CD4-positive, CD25-positive, alpha-beta regulatory T cell (primary cell): ENCODE measurements at regions not wholly inside any gene's neighbourhood (a gene's known extent, or its start where the extent isn't known, plus 50 kb on each side); places are given as distances from the start of the nearest gene placed in this dataset.

Experiments
- ATAC-seq, 2 donors: fragments of 150-1000 bp; cut with Tn5 transposase; one replicate each; pipeline ENCODE4 v1.10.0; 2021; ENCODE audit warnings: low read depth in 2 of 2, moderate number of reproducible peaks in 2 of 2, moderate library complexity in 1 of 2
- DNase-seq, 3 donors: peaks; one replicate each; pipeline versions ENCODE4 v3.0.0 to v3.0.0-alpha.2; 2012 to 2022; ENCODE audit warnings: mixed read lengths in 1 of 3
- H3K27ac ChIP-seq: one replicate; pipeline ENCODE4 v1.7.0; 2013; ENCODE audit warnings: mild to moderate bottlenecking, low read length; ENCODE audit not compliant: insufficient read depth, poor library complexity, severe bottlenecking
- H3K27me3 ChIP-seq: one replicate; pipeline ENCODE4 v1.7.0; 2013; ENCODE audit warnings: low read length; ENCODE audit not compliant: control insufficient read depth, insufficient read depth
- H3K36me3 ChIP-seq: one replicate; pipeline ENCODE4 v1.7.0; 2013; ENCODE audit warnings: mild to moderate bottlenecking, low read length, moderate library complexity; ENCODE audit not compliant: control insufficient read depth, insufficient read depth
- H3K4me1 ChIP-seq: 2 replicates; pipeline ENCODE4 v1.7.0; 2013; ENCODE audit warnings: mild to moderate bottlenecking, low read length; ENCODE audit not compliant: insufficient read depth, control insufficient read depth, poor library complexity, severe bottlenecking
- H3K4me3 ChIP-seq: one replicate; pipeline ENCODE4 v1.7.0; 2013; ENCODE audit warnings: low read depth, mild to moderate bottlenecking, low read length, moderate library complexity
- H3K9me3 ChIP-seq, 2 experiments: 1 replicate in 1 of 2; 2 replicates in 1 of 2; pipeline ENCODE4 v1.7.0; 2013; ENCODE audit warnings: low read length in 2 of 2, mild to moderate bottlenecking in 1 of 2, moderate library complexity in 1 of 2; ENCODE audit not compliant: control insufficient read depth in 2 of 2
- H3K27ac Mint-ChIP-seq, 3 donors: one replicate each; pipeline ENCODE4 v1.8.0; 2020 to 2022; ENCODE audit warnings: mild to moderate bottlenecking in 3 of 3, mixed read lengths in 3 of 3, moderate library complexity in 2 of 3
- H3K27me3 Mint-ChIP-seq: one replicate; pipeline ENCODE4 v1.8.0; 2022; ENCODE audit warnings: mild to moderate bottlenecking, mixed read lengths
- H3K36me3 Mint-ChIP-seq: one replicate; pipeline ENCODE4 v1.8.0; 2020; ENCODE audit warnings: mixed read lengths
- H3K4me1 Mint-ChIP-seq, 4 donors: one replicate each; pipeline ENCODE4 v1.8.0; 2020 to 2022; ENCODE audit warnings: mixed read lengths in 4 of 4, mild to moderate bottlenecking in 1 of 4
- H3K4me3 Mint-ChIP-seq, 4 donors: one replicate each; pipeline ENCODE4 v1.8.0; 2020 to 2022; ENCODE audit warnings: mild to moderate bottlenecking in 4 of 4, mixed read lengths in 4 of 4, moderate library complexity in 3 of 4
- H3K9me3 Mint-ChIP-seq, 7 donors: one replicate each; pipeline ENCODE4 v1.8.0; 2020 to 2022; ENCODE audit warnings: mixed read lengths in 7 of 7, mild to moderate bottlenecking in 3 of 7, moderate library complexity in 2 of 7

DNA sequence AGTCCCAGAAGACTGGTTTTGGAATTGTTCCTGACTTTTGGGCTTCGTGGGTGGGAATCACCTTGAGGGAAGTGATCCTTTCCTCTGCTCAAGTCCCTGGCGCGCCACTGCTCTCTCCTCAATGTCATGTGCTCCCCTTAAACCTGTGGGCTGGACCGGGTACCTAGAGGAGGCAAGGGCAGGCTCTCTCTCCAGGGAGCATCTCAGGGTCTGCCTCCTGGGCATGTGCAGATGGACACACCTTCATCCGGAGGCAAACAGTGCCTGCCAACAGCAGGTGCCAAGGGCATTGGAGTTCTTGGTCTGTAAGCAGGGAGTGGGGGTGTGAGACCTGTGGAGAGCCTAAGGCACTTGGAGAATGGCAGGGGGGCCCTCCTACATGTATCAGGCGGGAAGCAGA is 142.6 kb downstream of the INHBB start:
- ATAC-seq (no peak), DNase-seq (no peak)
- H3K4me1 ChIP-seq, result no peaks in the 10 kb centered on the region
- no peaks in the 10 kb centered on the region for H3K27me3 ChIP-seq
- H3K4me3 Mint-ChIP-seq, result no peak overlapping the region
- H3K36me3 ChIP-seq, result no peaks in the 10 kb centered on the region
- no peaks in the 10 kb centered on the region for H3K36me3 Mint-ChIP-seq
- H3K27ac Mint-ChIP-seq, result no peak overlapping the region
- no peaks in the 10 kb centered on the region for H3K27me3 Mint-ChIP-seq
- peaks cover 0 to 1% (median 0%) of the 10 kb centered on the region in 7 donors for H3K9me3 Mint-ChIP-seq
- H3K9me3 ChIP-seq, result no peaks in the 10 kb centered on the region
- no peaks in the 10 kb centered on the region for H3K4me1 Mint-ChIP-seq
- H3K4me3 ChIP-seq, result no peak overlapping the region
- H3K27ac ChIP-seq, result no peak overlapping the region

DNA sequence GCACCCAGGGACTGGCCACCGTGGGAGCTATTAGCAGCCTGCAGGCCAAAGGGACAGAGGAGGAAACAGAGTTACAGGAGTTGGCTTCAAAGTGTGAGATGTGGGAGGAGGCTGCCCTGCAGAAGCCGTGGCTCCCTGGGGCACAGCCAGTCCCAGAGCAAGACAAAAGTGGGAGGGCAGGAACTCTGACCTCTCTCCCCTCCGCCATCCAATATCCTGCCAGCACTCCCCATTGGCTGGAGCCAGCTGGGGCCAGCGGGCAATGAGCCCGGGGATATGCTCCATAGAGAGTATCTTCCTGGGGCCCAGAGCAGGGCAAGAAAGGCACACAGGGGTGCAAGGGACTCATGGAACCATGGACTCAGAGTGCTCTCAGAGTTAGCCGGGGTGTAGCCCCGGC is 143.1 kb downstream of the INHBB start:
- no peaks in the 10 kb centered on the region for H3K4me1 Mint-ChIP-seq
- no peaks in the 10 kb centered on the region for H3K27me3 Mint-ChIP-seq
- peaks cover 0 to 1% (median 0%) of the 10 kb centered on the region in 7 donors for H3K9me3 Mint-ChIP-seq
- Histone ChIP-seq H3K36me3 (no peaks in the 10 kb centered on the region), H3K4me1 (no peaks in the 10 kb centered on the region), H3K27me3 (no peaks in the 10 kb centered on the region), H3K9me3 (no peaks in the 10 kb centered on the region), H3K4me3 (no peak overlapping the region), H3K27ac (no peak overlapping the region)
- ATAC-seq (no peak), DNase-seq (no peak)
- no peak overlapping the region for H3K27ac Mint-ChIP-seq
- no peaks in the 10 kb centered on the region for H3K36me3 Mint-ChIP-seq
- H3K4me3 Mint-ChIP-seq, result no peak overlapping the region

DNA sequence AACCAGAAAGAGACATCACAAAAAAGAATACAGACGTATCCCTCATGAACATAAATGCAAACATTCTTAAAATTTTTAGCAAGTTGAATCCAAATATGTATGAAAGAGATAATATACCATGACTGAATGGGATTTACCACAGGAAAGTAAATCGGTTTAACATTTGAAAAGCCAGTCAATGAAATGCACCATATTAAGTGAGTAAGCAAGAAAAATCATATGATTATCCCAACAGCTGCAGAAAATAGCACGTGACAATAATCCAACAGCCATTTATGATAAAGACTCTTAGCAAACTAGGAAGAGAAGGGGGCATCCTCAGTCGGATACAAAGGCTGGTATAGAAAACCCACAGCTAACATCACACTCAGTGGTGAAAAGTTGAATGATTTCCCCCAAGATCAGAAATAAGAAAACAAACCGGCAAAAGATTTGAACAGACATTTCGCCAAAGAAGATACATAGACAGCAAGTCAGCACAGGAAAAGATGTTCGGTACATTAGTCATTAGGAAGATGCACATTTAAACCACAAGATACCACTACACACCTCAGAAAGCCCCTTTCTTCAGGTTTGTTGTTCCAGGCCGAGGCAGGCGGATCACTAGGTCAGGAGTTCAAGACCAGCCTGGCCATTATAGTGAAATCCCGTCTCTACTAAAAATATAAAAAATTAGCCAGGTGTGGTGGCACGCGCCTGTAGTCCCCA is 144.3 kb downstream of the INHBB start:
- Histone ChIP-seq H3K4me1 (no peaks in the 10 kb centered on the region), H3K4me3 (no peak overlapping the region), H3K27ac (no peak overlapping the region), H3K36me3 (no peaks in the 10 kb centered on the region), H3K27me3 (no peaks in the 10 kb centered on the region), H3K9me3 (no peaks in the 10 kb centered on the region)
- H3K4me3 Mint-ChIP-seq, result no peak overlapping the region
- no peak overlapping the region for H3K27ac Mint-ChIP-seq
- H3K27me3 Mint-ChIP-seq, result no peaks in the 10 kb centered on the region
- peaks cover 0 to 3% (median 0%) of the 10 kb centered on the region in 7 donors for H3K9me3 Mint-ChIP-seq
- DNase-seq (no peak), ATAC-seq (no peak)
- no peaks in the 10 kb centered on the region for H3K4me1 Mint-ChIP-seq
- no peaks in the 10 kb centered on the region for H3K36me3 Mint-ChIP-seq

DNA sequence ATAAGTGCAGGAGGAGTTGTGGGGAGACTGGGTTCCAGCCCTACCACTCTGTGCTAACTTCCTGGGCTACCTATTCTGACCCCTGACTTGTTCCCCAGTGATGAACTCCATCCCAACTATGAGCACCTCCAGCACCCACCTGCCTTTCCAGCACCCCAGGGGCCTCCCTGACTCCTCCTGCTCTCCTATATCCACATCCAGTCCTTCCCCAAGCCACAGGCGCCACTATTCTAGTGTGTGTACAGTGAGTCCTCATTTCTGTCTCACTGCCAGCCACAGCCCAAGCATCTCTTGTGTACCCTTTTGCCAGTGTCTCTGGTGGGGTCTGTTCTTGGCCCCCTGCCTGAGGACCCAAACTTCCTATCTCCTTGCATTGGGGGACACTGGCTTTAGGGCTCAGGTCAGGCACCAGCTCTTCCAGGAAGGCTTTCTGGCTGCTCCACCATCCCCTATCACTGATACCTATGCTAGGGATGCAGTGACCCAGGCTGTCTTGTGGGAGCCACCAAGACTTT is 145.2 kb downstream of the INHBB start:
- Mint-ChIP-seq H3K27me3 (no peaks in the 10 kb centered on the region), H3K36me3 (no peaks in the 10 kb centered on the region), H3K27ac (no peak overlapping the region), H3K4me3 (no peak overlapping the region), H3K9me3 (peaks cover 0 to 3% (median 0%) of the 10 kb centered on the region in 7 donors), H3K4me1 (no peaks in the 10 kb centered on the region)
- no peak overlapping the region for H3K4me3 ChIP-seq
- ATAC-seq (no peak), DNase-seq (no peak)
- H3K36me3 ChIP-seq, result no peaks in the 10 kb centered on the region
- no peak overlapping the region for H3K27ac ChIP-seq
- no peaks in the 10 kb centered on the region for H3K27me3 ChIP-seq
- no peaks in the 10 kb centered on the region for H3K9me3 ChIP-seq
- H3K4me1 ChIP-seq, result no peaks in the 10 kb centered on the region

DNA sequence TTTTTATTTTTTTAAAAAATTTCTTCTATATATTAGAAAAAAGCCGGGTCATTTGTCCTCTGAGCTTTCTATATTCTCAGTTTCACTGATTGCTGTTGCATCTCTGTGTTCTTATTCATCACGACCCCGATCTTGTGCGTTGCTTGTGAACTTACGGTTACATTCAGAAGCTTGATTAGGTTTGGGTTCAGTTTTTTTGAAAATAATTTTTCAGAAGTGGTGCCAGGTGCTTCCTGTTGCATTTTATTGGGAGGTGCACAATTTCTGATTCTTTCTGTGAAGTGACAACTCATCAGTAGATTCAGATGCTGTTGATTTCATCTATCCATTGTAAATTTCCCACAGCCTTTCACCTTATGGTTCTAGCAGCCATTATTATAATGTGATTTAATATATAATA is 147.3 kb downstream of the INHBB start:
- DNase-seq (no peak), ATAC-seq (no peak)
- Mint-ChIP-seq H3K27me3 (no peaks in the 10 kb centered on the region), H3K4me1 (no peaks in the 10 kb centered on the region), H3K27ac (no peak overlapping the region), H3K36me3 (no peaks in the 10 kb centered on the region), H3K9me3 (peaks cover 0 to 3% (median 0%) of the 10 kb centered on the region in 7 donors), H3K4me3 (no peak overlapping the region)
- Histone ChIP-seq H3K9me3 (no peaks in the 10 kb centered on the region), H3K4me3 (no peak overlapping the region), H3K4me1 (no peaks in the 10 kb centered on the region), H3K36me3 (no peaks in the 10 kb centered on the region), H3K27me3 (no peaks in the 10 kb centered on the region), H3K27ac (no peak overlapping the region)

DNA sequence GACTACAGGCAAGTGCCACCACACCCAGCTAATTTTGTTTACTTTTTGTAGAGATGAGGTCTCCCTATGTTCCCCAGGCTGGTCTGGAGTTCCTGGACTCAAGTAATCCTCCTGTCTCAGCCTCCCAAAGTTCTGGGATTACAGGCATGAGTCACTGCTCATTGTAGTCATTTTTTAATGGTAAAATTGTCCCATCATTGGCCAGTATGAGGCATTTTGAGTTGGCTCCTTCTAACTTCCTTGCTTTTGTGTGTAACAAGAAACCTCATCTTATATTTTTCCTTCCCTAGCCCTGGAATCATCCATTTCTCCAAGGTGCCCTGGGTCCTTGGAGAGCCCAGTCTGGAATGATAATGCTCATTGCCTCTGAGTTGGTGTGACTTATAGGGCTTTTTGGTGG is 148.5 kb downstream of the INHBB start:
- Histone ChIP-seq H3K4me3 (no peak overlapping the region), H3K36me3 (no peaks in the 10 kb centered on the region), H3K27me3 (no peaks in the 10 kb centered on the region), H3K9me3 (no peaks in the 10 kb centered on the region), H3K4me1 (no peaks in the 10 kb centered on the region), H3K27ac (no peak overlapping the region)
- H3K36me3 Mint-ChIP-seq, result no peaks in the 10 kb centered on the region
- H3K27me3 Mint-ChIP-seq, result no peaks in the 10 kb centered on the region
- H3K9me3 Mint-ChIP-seq, result peaks cover 0 to 3% (median 0%) of the 10 kb centered on the region in 7 donors
- DNase-seq (no peak), ATAC-seq (no peak)
- no peak overlapping the region for H3K4me3 Mint-ChIP-seq
- no peak overlapping the region for H3K27ac Mint-ChIP-seq
- no peaks in the 10 kb centered on the region for H3K4me1 Mint-ChIP-seq

DNA sequence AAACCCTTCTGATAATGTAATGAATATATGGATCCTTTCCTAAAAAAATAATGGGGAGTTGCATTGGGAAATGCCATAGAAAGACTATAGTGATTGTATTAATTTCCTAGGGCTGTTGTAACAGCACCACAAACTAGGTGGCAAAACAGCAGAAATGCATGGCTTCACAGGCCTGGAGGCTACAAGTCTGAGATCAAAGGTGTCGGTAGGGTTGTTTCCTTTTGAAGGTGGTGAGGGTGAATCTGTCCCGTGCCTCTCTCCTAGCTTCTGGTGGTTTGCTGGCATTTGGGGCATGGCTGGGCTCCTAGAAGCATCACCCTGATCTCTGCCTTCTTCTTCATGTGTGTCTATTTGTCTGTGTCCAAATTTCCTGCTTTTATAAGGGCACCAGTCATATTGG is 149.7 kb downstream of the INHBB start:
- no peak for ATAC-seq

DNA sequence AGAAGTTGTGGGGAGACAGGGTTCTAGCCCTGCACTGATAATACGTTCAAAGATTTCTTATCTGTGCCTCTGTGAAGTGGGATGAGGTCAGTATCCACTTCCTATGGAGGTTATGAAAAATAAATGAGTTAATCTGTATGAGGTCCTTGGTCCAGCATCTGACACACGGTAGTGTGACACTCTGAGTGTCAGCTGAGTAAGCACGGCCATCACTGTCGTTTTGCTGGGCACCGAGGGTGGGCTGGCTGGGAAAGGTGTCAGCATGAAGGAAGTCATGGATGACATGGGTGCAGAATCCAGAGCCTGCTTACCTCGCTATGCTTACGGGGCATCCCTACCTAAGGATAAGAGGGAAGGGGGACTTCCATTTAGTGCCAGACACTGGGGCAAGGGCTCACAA is 150.3 kb downstream of the INHBB start:
- peaks cover 0 to 3% (median 0%) of the 10 kb centered on the region in 7 donors for H3K9me3 Mint-ChIP-seq
- ATAC-seq (no peak), DNase-seq (no peak)
- H3K4me1 Mint-ChIP-seq, result no peaks in the 10 kb centered on the region
- H3K27ac Mint-ChIP-seq, result no peak overlapping the region
- H3K4me1 ChIP-seq, result no peaks in the 10 kb centered on the region
- no peak overlapping the region for H3K27ac ChIP-seq
- H3K4me3 ChIP-seq, result no peak overlapping the region
- no peaks in the 10 kb centered on the region for H3K9me3 ChIP-seq
- H3K4me3 Mint-ChIP-seq, result no peak overlapping the region
- no peaks in the 10 kb centered on the region for H3K36me3 ChIP-seq
- H3K27me3 ChIP-seq, result no peaks in the 10 kb centered on the region
- H3K27me3 Mint-ChIP-seq, result no peaks in the 10 kb centered on the region
- no peaks in the 10 kb centered on the region for H3K36me3 Mint-ChIP-seq

More for the DNA sequence above, 149.7 kb downstream of the INHBB start:
- no peaks in the 10 kb centered on the region for H3K9me3 ChIP-seq
- Mint-ChIP-seq H3K27ac (no peak overlapping the region), H3K4me1 (no peaks in the 10 kb centered on the region), H3K36me3 (no peaks in the 10 kb centered on the region), H3K4me3 (no peak overlapping the region), H3K27me3 (no peaks in the 10 kb centered on the region), H3K9me3 (peaks cover 0 to 3% (median 0%) of the 10 kb centered on the region in 7 donors)
- DNase-seq, result no peak
- H3K36me3 ChIP-seq, result no peaks in the 10 kb centered on the region
- no peaks in the 10 kb centered on the region for H3K27me3 ChIP-seq
- no peak overlapping the region for H3K4me3 ChIP-seq
- no peaks in the 10 kb centered on the region for H3K4me1 ChIP-seq
- no peak overlapping the region for H3K27ac ChIP-seq
